HG03571 (cell line): ENCODE measurements at regions not wholly inside any gene's neighbourhood (a gene's known extent, or its start where the extent isn't known, plus 50 kb on each side); places are given as distances from the start of the nearest gene placed in this dataset.
"Not testable (repeated sequence)": the region's sequence is repeated elsewhere in the genome, so short reads cannot be mapped to it uniquely, and the experiment has no call there.

Experiments used
- ATAC-seq: cut with Tn5 transposase; IDR thresholded peaks from one replicate; pipeline ENCODE4 v1.9.1; 2021; ENCODE audit not compliant: unreplicated experiment

- no peak for ATAC-seq
Observed at GRCh38 chr7:41579961-41580935, 122.6 kb downstream of the INHBA start.

- no peak for ATAC-seq
Observed at GRCh38 chr7:41578700-41579099, 124.2 kb downstream of the INHBA start.

- no peak for ATAC-seq
Observed at GRCh38 chr7:41576166-41576565, 126.7 kb downstream of the INHBA start.

- ATAC-seq, result no peak
Observed at GRCh38 chr7:41574377-41574776, 128.5 kb downstream of the INHBA start.

GRCh38 chr7:41573862-41574261 lies 129.0 kb downstream of the INHBA start:
- ATAC-seq, result no peak

- ATAC-seq, result no peak
Observed at GRCh38 chr7:41573443-41573842, 129.4 kb downstream of the INHBA start.

GRCh38 chr7:41573015-41573414 lies 129.9 kb downstream of the INHBA start:
- ATAC-seq, result no peak

GRCh38 chr7:41571573-41571972 lies 131.3 kb downstream of the INHBA start:
- ATAC-seq, result no peak

GRCh38 chr7:41570766-41571165 lies 132.1 kb downstream of the INHBA start:
- ATAC-seq, result no peak

- no peak for ATAC-seq
Observed at GRCh38 chr7:41568135-41568534, 134.8 kb downstream of the INHBA start.

GRCh38 chr7:41567731-41568114 lies 135.2 kb downstream of the INHBA start:
- no peak for ATAC-seq

- no peak for ATAC-seq
Observed at GRCh38 chr7:41567031-41567730, 135.7 kb downstream of the INHBA start.

- no peak for ATAC-seq
Observed at GRCh38 chr7:41566581-41566980, 136.3 kb downstream of the INHBA start.

GRCh38 chr7:41565655-41566054 lies 137.2 kb downstream of the INHBA start:
- no peak for ATAC-seq

- ATAC-seq, result no peak
Observed at GRCh38 chr7:41559426-41559825, 143.5 kb downstream of the INHBA start.

GRCh38 chr7:41554481-41554880 lies 148.4 kb downstream of the INHBA start:
- no peak for ATAC-seq

GRCh38 chr7:41550046-41550445 lies 152.8 kb downstream of the INHBA start:
- ATAC-seq, result not testable (repeated sequence)

GRCh38 chr7:41544241-41544640 lies 158.6 kb downstream of the INHBA start:
- no peak for ATAC-seq

GRCh38 chr7:41540601-41541000 lies 162.3 kb downstream of the INHBA start:
- no peak for ATAC-seq

GRCh38 chr7:41538810-41539724 lies 163.8 kb downstream of the INHBA start:
- ATAC-seq, result no peak
